CD4-positive, alpha-beta T cell treated with Interleukin-6 for 4 hours (primary cell): ENCODE measurements at regions not wholly inside any gene's neighbourhood (a gene's known extent, or its start where the extent isn't known, plus 50 kb on each side); places are given as distances from the start of the nearest gene placed in this dataset.
"Not testable (repeated sequence)": the region's sequence is repeated elsewhere in the genome, so short reads cannot be mapped to it uniquely, and the experiment has no call there.

Experiments
- DNase-seq: peaks from one replicate; pipeline ENCODE4 v3.0.0-alpha.2; 2020; ENCODE audit warnings: mixed read lengths

DNA sequence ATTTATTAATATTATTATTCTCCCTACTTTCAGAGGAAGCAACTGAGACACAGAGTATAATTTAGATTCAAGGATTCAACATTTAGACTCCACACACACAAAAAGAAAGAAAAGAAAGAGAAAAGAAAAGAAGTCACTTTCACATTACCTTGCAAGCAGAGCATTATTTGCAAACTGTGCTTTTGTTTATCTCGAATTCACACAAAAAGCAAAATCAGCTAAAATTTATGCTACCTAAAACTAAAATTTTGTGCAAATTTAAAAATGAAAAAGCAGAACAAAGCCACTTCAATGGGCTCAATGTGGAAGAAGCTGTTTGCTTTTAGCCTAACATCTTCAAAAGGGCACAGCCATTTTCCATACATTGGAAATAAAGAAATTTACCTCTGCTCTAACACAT, 1282.7 kb upstream of the GYPC start:
- no peak for DNase-seq

- no peak for DNase-seq
Measured at GRCh38 chr2:125386074-125386473, 1269.9 kb upstream of the GYPC start.

DNA sequence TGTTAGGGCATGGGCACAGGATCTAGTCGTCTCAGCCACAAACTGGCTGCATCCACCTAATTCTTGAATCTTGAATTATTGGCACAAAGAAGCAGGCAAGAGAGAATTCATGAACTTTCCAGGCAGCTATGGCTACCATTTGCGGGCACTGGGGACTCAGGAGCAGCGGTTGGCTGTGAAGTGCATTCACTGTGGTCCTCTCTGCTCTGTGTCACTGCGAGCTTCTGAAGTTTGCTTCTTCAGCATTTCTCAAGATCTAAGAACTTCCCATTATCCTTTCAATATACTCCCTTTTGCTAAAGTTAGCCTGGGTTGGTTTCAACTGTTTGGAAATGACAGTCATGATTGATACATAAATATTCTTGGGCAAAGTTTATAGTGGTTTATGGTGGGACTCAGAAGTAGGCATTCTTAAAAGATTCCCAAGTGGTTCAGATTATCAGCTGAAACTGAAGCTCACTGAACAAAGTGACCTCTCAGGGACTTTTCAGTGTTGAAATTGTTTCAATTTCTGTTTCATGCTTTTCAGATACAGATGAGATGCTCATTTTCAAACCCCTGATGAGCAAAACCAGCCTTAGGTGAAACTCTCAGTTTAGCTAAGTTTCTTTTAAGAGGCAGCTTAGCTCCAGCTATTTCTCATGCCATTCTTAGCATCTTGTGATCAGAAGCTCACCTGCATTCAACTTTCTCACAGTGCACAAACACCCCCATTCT, 1258.3 kb upstream of the GYPC start:
- no peak for DNase-seq

DNA sequence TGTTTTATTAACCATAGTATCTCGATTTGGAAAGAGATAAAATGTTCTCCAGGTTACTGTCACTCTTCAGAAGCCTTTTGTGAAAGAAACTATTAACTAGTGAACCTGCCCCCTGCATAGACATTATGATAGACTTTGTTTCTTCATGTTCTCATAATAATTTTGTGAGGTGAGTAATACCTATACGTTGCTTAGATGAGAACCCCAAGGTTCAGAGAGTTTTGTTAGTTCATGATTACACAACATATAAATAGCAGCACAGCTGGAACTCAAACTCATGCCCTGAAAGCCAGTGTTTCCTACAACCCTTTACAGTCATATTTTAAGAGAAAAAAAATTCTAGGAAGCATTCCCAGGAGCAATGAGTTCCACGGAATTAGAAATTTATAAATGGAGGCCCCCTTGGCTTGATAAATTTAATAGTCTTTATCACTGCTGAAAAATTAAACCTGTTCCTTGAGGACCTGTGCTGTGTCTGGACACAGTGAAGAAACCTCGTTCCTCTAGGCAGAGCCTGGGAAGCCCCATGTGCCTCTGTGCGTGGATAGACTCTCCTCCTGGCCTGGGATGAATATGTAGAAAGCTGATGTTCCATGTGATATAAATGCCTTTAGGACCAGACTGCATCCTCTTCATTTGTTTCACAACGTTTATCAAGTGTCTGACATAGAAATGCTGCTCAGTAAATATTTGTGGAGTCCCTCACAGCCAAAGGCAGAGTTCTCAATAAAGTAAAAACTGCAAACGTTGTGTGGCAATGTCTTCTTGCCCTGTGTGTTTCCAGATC, 1257.0 kb upstream of the GYPC start:
- DNase-seq, result no peak

DNA sequence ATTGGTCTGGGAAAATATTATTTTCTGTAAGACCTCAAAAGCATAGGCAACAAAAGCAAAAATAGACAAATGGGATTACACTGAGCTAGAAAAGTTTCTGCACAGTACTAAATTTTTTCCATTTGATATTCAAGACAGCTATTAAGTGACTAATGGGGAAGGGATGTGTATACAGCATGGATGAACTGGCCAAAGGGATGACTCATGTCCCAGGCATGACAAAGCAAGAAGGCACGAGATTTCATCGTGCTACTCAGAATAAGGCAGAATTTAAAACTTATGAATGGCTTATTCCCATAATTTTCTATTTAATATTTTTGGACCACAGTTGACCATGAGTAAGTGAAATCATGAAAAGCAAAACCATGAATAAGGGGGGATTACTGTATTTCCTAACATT, 1250.1 kb upstream of the GYPC start:
- no peak for DNase-seq

- no peak for DNase-seq
Measured at GRCh38 chr2:125408874-125409538, 1247.0 kb upstream of the GYPC start.

- DNase-seq, result no peak
Measured at GRCh38 chr2:125418483-125418882, 1237.5 kb upstream of the GYPC start.

- not testable (repeated sequence) for DNase-seq
Measured at GRCh38 chr2:125422198-125422770, 1233.7 kb upstream of the GYPC start.

GRCh38 chr2:125424266-125424785, 1231.6 kb upstream of the GYPC start:
- DNase-seq, result no peak

DNA sequence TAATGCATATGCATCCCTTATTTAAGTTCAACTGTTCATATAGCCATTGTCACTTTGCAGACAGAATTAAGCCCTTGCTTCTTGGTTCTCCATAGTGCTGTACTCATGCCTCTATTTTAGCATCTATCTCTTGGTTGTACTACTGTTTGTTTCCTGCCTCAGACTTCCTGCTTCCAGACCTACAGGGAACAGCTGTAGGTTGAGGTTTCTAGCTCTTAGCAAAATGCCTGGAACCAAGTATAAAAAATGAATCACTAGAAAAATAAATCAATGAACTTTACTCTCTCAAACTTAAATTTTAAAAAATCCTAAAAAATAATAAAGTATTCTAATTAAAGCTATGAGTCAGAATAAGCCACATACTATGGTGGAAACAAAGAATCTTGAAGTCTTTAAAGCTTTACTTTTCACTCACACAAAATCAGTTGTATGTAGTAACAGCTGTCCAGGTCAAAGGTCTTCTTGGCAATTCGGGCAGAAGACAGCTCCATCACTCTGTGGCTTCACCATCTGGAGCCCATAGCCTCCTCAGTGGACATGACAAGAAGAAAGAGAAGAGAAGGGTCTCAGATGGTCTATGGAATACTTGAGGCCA, 1228.1 kb upstream of the GYPC start:
- no peak for DNase-seq

DNA sequence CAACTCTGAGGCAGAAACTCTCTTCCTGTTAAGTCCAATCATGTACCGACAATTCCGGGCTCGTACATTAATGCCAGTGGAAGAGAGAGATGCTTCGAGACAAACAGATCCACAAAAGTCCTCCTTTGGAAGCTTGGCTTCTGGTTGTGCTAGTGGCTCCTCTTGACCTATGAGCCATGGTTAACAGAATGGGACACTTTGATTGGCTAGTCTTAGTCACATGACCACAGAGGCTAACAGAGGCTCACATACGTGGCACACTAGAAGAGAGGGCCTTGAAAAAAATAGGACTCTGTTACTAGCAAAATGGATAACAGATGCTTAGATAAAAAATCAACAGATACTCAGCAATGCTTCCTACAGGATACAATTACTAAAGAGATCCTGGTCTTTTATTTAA, 1211.9 kb upstream of the GYPC start:
- no peak for DNase-seq

DNA sequence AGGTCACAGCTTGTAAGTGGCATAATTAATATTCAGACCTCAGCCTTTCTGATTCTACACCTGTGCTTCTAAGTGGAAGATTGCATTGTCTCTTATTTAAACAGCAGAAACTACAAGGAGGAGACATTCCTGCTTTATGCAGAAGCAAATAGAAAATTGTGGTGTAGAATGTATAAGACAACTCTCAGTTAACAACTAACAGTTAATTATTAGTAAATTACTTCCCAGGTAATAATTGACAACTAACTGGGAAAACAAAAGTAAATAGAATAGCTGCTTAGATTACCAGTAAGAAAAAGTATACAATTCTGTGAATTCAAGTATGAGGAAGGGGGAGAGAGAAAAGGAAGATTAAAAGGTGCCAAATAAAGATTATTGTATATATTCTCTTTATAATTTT, 1210.5 kb upstream of the GYPC start:
- DNase-seq, result no peak

GRCh38 chr2:125450092-125450491, 1205.9 kb upstream of the GYPC start:
- DNase-seq, result no peak

DNA sequence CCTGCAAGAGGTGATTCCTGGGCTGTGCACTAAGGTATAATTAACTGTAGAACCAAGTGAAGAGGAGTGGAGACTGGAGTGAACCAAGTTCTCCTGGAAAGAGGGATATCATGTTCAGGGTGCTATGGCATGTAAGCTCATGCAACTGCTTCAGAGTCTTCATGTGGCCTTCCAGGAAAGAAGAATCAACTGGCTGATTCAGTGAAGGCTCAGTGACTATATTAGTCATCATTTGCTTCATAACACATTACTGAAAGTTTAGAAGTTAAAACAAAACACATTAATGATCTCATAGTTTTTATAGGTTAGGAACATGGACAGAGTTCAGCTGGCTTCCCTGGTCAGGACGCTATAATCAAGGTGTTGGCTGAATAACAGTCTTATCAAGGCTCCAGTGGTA, 1200.8 kb upstream of the GYPC start:
- no peak for DNase-seq

DNA sequence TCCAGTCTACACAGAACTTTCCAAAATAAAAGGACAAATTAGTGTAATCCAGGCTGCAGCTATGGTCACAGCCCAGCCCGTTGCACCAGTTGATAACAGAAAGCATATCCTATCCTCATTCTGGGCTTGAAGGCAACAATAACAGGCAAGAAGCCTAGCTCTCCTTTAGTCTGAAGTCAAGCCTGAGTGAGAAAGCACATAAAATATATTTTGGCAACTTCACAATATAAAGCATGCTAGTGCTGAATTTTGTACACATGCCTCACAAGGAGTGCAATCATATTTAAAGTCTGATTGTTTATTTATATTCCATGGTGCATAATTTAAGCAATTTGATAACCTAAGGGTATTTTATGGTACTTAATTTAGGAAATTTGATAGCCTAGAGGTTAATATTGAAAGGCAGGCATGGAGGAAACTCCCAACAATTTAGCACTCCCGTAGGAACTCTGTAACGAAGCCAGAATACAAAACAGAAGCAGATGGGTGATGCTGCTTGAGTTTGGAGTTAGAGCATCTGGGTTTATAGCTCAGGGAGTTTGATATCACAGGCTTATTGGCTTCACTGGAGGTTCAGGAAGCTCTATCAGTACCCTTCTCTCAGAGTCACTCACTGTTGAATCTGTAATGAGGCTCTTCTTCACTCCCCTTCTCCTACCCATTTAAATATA, 1199.1 kb upstream of the GYPC start:
- DNase-seq, result no peak

GRCh38 chr2:125471963-125472362, 1184.0 kb upstream of the GYPC start:
- DNase-seq, result no peak

- DNase-seq, result no peak
Measured at GRCh38 chr2:125479143-125479636, 1176.8 kb upstream of the GYPC start.

- no peak for DNase-seq
Measured at GRCh38 chr2:125490308-125490707, 1165.7 kb upstream of the GYPC start.

DNA sequence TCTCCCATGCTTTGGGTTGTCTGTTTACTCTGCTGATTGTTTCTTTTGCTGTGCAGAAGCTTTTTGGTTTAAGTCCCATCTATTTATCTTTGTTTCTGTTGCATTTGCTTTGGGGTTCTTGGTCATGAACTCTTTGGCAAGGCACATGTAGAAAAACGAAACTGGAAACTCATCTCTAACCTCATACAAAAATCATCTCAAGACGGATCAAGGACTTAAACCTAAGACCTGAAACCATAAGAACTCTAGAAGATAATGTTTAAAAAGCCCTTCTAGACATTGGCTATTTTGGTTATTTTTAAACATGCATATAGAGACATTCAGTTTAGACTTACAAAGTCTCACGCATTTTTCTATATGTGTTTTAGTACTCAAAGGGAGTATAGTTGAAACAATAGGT, 1164.3 kb upstream of the GYPC start:
- no peak for DNase-seq

DNA sequence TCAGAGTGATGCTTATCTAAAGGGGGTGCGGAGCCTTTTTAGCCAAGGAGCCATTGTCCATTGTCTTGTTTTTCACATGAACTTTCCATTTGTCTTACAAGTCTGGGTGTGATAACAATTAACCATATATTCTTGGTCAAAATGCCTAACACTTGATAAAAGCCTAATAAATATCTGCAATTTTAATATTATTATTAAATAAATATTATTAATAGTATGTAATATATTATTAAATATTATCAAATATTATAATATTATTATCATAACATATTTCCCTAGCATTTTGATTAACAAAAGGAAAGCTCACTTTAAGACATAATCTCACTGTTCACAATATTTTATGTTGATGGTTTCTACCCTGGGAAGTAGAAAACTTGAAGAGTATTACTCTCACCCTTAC, 1143.6 kb upstream of the GYPC start:
- no peak for DNase-seq

GRCh38 chr2:125516496-125517109, 1139.4 kb upstream of the GYPC start:
- no peak for DNase-seq

DNA sequence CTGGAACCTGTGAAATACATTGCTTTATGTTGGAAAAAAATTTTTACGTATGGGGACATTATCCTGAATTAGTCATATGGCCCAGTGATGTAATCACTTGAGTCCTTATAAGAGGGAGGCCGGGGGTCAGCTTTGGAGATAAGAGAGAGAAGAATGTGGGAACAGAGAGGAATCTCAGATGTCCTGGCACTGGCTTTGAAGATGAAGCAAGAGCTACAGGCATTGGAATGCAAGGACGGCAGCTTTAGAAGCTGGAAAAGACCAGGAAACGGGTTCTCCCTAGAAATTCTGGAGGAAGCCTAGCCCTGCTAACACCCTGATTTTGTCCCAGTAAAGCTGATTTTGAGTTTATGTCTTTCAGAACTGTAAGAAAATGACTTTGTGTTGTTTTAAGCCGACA, 1129.9 kb upstream of the GYPC start:
- DNase-seq, result no peak
